ENCODE measurements at regions not wholly inside any gene's neighbourhood (a gene's known extent, or its start where the extent isn't known, plus 50 kb on each side); places are given as distances from the start of the nearest gene placed in this dataset.
"Not testable (repeated sequence)": the region's sequence is repeated elsewhere in the genome, so short reads cannot be mapped to it uniquely, and the experiment has no call there.

- no peak for DNase-seq (ENCODE audit: low read depth)
Measured at GRCh38 chr15:95016511-95017229, 785.3 kb downstream of the MCTP2 start.

GRCh38 chr15:95017666-95018328 lies 786.4 kb downstream of the MCTP2 start:
- no peak for DNase-seq (ENCODE audit: low read depth)

- no peak for DNase-seq (ENCODE audit: low read depth)
Measured at GRCh38 chr15:95018888-95019545, 787.7 kb downstream of the MCTP2 start.

- no peak for DNase-seq (ENCODE audit: low read depth)
Measured at GRCh38 chr15:95019907-95020306, 788.5 kb downstream of the MCTP2 start.

GRCh38 chr15:95021816-95022215 lies 790.5 kb downstream of the MCTP2 start:
- DNase-seq (ENCODE audit: low read depth), result no peak

- DNase-seq (ENCODE audit: low read depth), result no peak
Measured at GRCh38 chr15:95024351-95024750, 793.0 kb downstream of the MCTP2 start.

- DNase-seq (ENCODE audit: low read depth), result no peak
Measured at GRCh38 chr15:95025924-95026728, 794.8 kb downstream of the MCTP2 start.

- DNase-seq (ENCODE audit: low read depth), result no peak
Measured at GRCh38 chr15:95027981-95028380, 796.6 kb downstream of the MCTP2 start.

- no peak for DNase-seq (ENCODE audit: low read depth)
Measured at GRCh38 chr15:95032156-95032555, 800.8 kb downstream of the MCTP2 start.

GRCh38 chr15:95035106-95035505 lies 803.7 kb downstream of the MCTP2 start:
- no peak for DNase-seq (ENCODE audit: low read depth)

GRCh38 chr15:95041297-95041696 lies 809.9 kb downstream of the MCTP2 start:
- DNase-seq (ENCODE audit: low read depth), result no peak

GRCh38 chr15:95043236-95043932 lies 812.0 kb downstream of the MCTP2 start:
- not testable (repeated sequence) for DNase-seq (ENCODE audit: low read depth)

- no peak for DNase-seq (ENCODE audit: low read depth)
Measured at GRCh38 chr15:95043933-95044313, 812.6 kb downstream of the MCTP2 start.

- no peak for DNase-seq (ENCODE audit: low read depth)
Measured at GRCh38 chr15:95044745-95045417, 813.5 kb downstream of the MCTP2 start.

GRCh38 chr15:95051861-95052260 lies 820.5 kb downstream of the MCTP2 start:
- DNase-seq (ENCODE audit: low read depth), result peak; percentile 21

- no peak for DNase-seq (ENCODE audit: low read depth)
Measured at GRCh38 chr15:95059346-95059905, 828.1 kb downstream of the MCTP2 start.

GRCh38 chr15:95068701-95069521 lies 837.5 kb downstream of the MCTP2 start:
- DNase-seq (ENCODE audit: low read depth), result no peak

- DNase-seq (ENCODE audit: low read depth), result no peak
Measured at GRCh38 chr15:95075792-95076677, 844.7 kb downstream of the MCTP2 start.

- no peak for DNase-seq (ENCODE audit: low read depth)
Measured at GRCh38 chr15:95076678-95076990, 845.3 kb downstream of the MCTP2 start.
